Right lobe of liver (tissue), 4 donors: ENCODE measurements at regions not wholly inside any gene's neighbourhood (a gene's known extent, or its start where the extent isn't known, plus 50 kb on each side); places are given as distances from the start of the nearest gene placed in this dataset.

Source experiments
- POLR2A ChIP-seq: fragments of 450-650 bp; IDR thresholded peaks from one replicate; pipeline ENCODE4 v1.6.1; 2017; ENCODE audit warnings: antibody characterized with exemption, mild to moderate bottlenecking
- TF ChIP-seq, protein P1 (sequence below), 4 donors: fragments of 200-600 bp in 3 of 4; fragments of 450-650 bp in 1 of 4; IDR thresholded peaks; one replicate each; pipeline versions ENCODE4 v1.5.1 to v1.8.0; 2016 to 2022; ENCODE audit warnings: antibody characterized with exemption in 4 of 4, mild to moderate bottlenecking in 2 of 4
- donor health status: DM: no; HTN: no; CAD: no.
- donor health status: DM: no; HTN: no; CAD: no.
- donor health status: DM: no; HTN: yes; CAD: no.

- TF ChIP-seq, protein P1, sequence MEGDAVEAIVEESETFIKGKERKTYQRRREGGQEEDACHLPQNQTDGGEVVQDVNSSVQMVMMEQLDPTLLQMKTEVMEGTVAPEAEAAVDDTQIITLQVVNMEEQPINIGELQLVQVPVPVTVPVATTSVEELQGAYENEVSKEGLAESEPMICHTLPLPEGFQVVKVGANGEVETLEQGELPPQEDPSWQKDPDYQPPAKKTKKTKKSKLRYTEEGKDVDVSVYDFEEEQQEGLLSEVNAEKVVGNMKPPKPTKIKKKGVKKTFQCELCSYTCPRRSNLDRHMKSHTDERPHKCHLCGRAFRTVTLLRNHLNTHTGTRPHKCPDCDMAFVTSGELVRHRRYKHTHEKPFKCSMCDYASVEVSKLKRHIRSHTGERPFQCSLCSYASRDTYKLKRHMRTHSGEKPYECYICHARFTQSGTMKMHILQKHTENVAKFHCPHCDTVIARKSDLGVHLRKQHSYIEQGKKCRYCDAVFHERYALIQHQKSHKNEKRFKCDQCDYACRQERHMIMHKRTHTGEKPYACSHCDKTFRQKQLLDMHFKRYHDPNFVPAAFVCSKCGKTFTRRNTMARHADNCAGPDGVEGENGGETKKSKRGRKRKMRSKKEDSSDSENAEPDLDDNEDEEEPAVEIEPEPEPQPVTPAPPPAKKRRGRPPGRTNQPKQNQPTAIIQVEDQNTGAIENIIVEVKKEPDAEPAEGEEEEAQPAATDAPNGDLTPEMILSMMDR (IDR thresholded peaks at IDR 0.05): no peak
- no peak for TF ChIP-seq POLR2A
Measured at GRCh38 chr1:222256058-222256457, 291.8 kb downstream of the HHIPL2 start.
